Small intestine (tissue), 7 donors: ENCODE measurements at regions not wholly inside any gene's neighbourhood (a gene's known extent, or its start where the extent isn't known, plus 50 kb on each side); places are given as distances from the start of the nearest gene placed in this dataset.

Source experiments
- DNase-seq, 2 donors: peaks; one replicate each; pipeline versions ENCODE4 v3.0.0 to v3.0.0-alpha.2; 2013
- FAIRE-seq: peaks from 2 replicates; lab custom pipeline; 2012; peaks lifted over from hg19 to GRCh38; lab: Jason Lieb, UNC
- H3K27ac ChIP-seq, 3 donors: one replicate each; pipeline ENCODE4 v1.5.1; 2013; ENCODE audit warnings: low read length in 2 of 3, mild to moderate bottlenecking in 2 of 3, control low read depth in 1 of 3, inconsistent platforms in 1 of 3, low read depth in 1 of 3, moderate library complexity in 1 of 3
- H3K27me3 ChIP-seq, 3 donors: one replicate each; pipeline ENCODE4 v1.6.1; 2013; ENCODE audit warnings: low read length in 3 of 3, inconsistent platforms in 1 of 3; ENCODE audit not compliant: control insufficient read depth in 3 of 3, insufficient read depth in 3 of 3
- H3K36me3 ChIP-seq, 3 donors: one replicate each; pipeline ENCODE4 v1.6.1; 2013; ENCODE audit warnings: low read length in 3 of 3, inconsistent platforms in 1 of 3, low read depth in 1 of 3, mild to moderate bottlenecking in 1 of 3, moderate library complexity in 1 of 3; ENCODE audit not compliant: control insufficient read depth in 3 of 3, insufficient read depth in 2 of 3
- H3K4me1 ChIP-seq, 3 donors: one replicate each; pipeline ENCODE4 v1.6.1; 2013; ENCODE audit warnings: low read length in 2 of 3, inconsistent platforms in 1 of 3, low read depth in 1 of 3, mild to moderate bottlenecking in 1 of 3, moderate library complexity in 1 of 3; ENCODE audit not compliant: control insufficient read depth in 3 of 3, insufficient read depth in 2 of 3
- H3K4me3 ChIP-seq, 3 donors: one replicate each; pipeline ENCODE4 v1.5.1; 2013; ENCODE audit warnings: low read length in 3 of 3, control low read depth in 1 of 3, inconsistent platforms in 1 of 3, low read depth in 1 of 3, mild to moderate bottlenecking in 1 of 3, moderate library complexity in 1 of 3
- H3K9me3 ChIP-seq, 2 donors: one replicate each; pipeline ENCODE4 v1.6.1; 2013; ENCODE audit warnings: low read depth in 1 of 2, low read length in 1 of 2; ENCODE audit not compliant: control insufficient read depth in 2 of 2, insufficient read depth in 1 of 2
- WGBS, 3 donors: extraction: QIAGEN DNeasy Blood & Tissue Kit; methylation state at CpG; one replicate each; pipeline ENCODE4 v1.1.7; 2013; 5-methylcytosine and 5-hydroxymethylcytosine counted together
- donor health status: healthy with polysubstance abuse.
- donor health status: control.
- donor health status: control.
- donor health status: Bipolar disorder and iron deficiency.
- donor health status: healthy.

DNA sequence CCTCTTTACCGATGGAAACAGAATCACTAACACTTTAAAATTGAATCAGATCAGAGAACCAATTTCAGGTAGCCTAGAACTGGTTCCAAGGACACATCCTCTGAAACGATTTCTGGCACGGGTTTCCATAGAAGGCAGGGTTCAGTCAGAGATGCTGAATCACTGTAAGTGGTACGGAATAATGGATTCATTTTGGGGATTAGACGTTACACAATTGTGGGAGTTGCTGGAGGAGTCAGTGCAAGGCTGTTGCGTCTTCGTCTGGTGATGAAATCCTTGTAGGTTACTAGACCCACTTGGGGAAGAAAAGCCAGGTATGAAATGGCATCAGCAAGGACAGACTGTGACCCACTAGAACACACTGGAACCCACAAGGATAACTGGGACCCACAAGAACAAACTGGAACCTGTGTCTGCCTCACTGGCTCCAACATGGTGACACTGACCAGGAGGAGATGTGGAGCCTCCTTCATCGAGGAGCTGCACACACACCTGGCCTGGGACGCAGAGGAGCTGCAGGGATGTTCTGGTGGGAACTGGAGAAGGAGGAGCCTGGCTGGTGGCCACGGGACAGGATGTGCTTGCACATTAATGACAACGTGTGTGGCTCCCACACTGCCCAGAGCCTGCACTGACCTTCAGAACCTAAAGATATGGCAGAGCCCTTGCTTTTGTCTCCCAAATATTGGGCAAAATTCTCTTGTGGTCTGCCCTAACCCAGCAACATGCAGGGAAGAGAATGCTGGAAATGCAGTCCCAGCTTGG, 105.1 kb downstream of the TRAPPC11 start:
- no peak for FAIRE-seq
- no peak overlapping the region for H3K27ac ChIP-seq
- H3K36me3 ChIP-seq, result no peaks in the 10 kb centered on the region
- no peak overlapping the region for H3K4me3 ChIP-seq
- peaks cover 0 to 4% (median 0%) of the 10 kb centered on the region in 3 donors for H3K4me1 ChIP-seq
- no peak for DNase-seq
- no peaks in the 10 kb centered on the region for H3K9me3 ChIP-seq
- 83 to 87% (median 86%) methylated on average over 11 of the region's 11 CpGs for WGBS, 3 donors
- no peaks in the 10 kb centered on the region for H3K27me3 ChIP-seq

DNA sequence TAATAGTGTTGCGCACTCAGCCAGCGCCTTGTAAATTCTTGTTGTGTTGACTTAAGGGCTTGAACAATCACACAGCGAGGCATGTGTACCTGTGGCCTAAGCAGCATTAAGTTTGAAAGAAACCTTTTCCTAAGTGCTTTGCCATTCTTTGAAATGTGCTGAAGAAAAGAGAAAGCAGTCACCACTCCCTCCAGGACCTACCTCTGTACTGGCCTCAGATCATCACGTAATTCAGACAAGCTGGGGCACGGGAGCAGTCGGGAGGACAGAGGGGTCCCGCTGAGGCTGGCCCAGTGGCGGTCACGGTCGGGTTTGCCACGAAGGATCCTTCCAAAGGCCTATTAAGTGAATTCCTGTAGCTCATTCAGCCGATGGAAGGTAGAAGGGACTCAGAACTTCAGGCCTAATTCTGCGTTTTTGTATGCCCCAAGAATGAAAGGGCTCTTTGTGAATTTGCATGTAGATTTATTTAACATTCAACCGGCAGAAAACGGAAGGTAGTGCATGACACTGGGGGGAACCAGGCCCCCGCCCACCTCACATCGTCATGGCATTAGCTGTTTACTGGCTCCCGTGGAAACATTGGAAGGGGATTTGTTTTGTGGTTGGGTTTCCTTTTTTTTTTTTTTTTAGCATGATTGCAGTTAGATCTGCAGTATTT, 106.3 kb downstream of the TRAPPC11 start:
- Histone ChIP-seq H3K27ac (peak overlapping the region in 2 of 3 donors; percentile 46 to 55), H3K9me3 (no peaks in the 10 kb centered on the region), H3K4me1 (no peaks in the 10 kb centered on the region), H3K27me3 (no peaks in the 10 kb centered on the region), H3K36me3 (no peaks in the 10 kb centered on the region), H3K4me3 (no peak overlapping the region)
- FAIRE-seq (no peak), DNase-seq (peak in 1 of 2 donors; percentile 31)
- WGBS, 3 donors, result 55 to 67% (median 66%) methylated on average over 18 of the region's 18 CpGs

DNA sequence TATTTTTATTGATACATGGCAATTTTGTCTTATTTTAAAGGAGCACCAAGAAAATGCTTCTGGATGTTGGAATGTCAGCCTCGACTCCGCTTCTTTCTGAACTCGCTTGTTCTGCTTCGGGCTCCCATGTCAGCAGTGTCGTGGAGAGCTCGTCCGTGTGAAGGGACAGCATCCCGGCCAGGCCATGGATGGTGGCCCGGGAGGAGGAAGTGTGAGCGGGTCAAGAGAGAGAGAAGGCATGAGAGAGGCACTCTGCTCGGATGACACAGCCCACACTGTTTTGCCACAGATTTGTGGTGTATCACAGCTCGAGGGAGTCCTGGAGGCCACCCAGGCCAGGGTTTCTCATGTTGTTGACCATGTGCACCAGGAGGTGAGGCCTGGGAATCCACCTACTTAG, 107.0 kb downstream of the TRAPPC11 start:
- H3K27me3 ChIP-seq, result peaks cover 0 to 2% (median 0%) of the 10 kb centered on the region in 3 donors
- FAIRE-seq, result no peak
- no peak for DNase-seq
- no peaks in the 10 kb centered on the region for H3K4me1 ChIP-seq
- no peaks in the 10 kb centered on the region for H3K9me3 ChIP-seq
- H3K36me3 ChIP-seq, result no peaks in the 10 kb centered on the region
- 81 to 93% (median 82%) methylated on average over 12 of the region's 12 CpGs for WGBS, 3 donors
- no peak overlapping the region for H3K4me3 ChIP-seq
- peak overlapping the region in 1 of 3 donors; percentile 8 for H3K27ac ChIP-seq

DNA sequence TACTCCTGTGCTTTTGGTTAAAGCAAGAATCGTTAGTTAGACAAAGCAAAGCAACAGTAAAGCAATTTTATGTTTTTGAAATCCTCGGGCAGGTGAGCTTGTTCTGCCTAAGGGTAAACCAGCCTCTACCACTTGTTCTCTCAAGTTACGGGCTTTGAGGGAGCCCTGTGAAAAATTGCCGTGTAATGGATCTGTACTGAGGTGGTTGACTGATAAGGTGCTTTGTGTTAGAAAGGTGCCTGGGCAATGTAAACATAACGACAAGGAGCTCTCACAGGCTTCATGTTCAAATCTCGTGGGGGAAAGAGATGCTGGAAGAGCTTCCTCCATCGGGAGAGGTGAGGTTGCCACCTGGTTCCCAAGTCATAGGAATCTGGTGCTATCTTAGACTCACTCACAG, 111.8 kb downstream of the TRAPPC11 start:
- DNase-seq, result no peak
- no peak overlapping the region for H3K27ac ChIP-seq
- H3K36me3 ChIP-seq, result no peaks in the 10 kb centered on the region
- peaks cover 2 to 10% (median 3%) of the 10 kb centered on the region in 3 donors for H3K27me3 ChIP-seq
- H3K4me1 ChIP-seq, result no peaks in the 10 kb centered on the region
- H3K9me3 ChIP-seq, result peaks cover 0 to 11% of the 10 kb centered on the region in 2 donors
- no peak overlapping the region for H3K4me3 ChIP-seq
- WGBS, 3 donors, result 61 to 72% (median 69%) methylated on average over 7 of the region's 7 CpGs
- FAIRE-seq, result no peak

DNA sequence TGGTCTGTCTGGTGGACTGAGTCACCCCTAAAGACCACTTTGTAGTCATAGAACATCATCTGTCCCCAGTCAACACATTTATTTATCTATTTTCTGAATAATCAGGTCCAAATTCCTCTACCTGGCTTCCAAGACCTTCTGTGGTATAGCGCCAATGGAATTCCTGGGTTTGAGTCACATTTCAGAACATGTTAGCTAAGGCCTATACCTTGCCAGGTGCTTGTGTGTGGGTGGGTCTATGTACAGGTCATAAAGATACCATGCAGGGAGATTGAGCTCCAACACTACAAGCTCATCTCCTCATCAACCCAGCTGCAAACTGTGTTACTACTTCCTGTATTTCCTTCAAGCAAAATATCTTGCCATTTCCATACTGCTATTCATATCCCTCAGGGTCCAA, 113.3 kb downstream of the TRAPPC11 start:
- Histone ChIP-seq H3K4me1 (no peaks in the 10 kb centered on the region), H3K27ac (no peak overlapping the region), H3K36me3 (no peaks in the 10 kb centered on the region), H3K27me3 (peaks cover 2 to 14% (median 3%) of the 10 kb centered on the region in 3 donors), H3K4me3 (no peak overlapping the region), H3K9me3 (peaks cover 0 to 11% of the 10 kb centered on the region in 2 donors)
- WGBS, 3 donors, result 90 to 100% (median 93%) methylated on average over 1 of the region's 1 CpG
- FAIRE-seq (no peak), DNase-seq (no peak)

DNA sequence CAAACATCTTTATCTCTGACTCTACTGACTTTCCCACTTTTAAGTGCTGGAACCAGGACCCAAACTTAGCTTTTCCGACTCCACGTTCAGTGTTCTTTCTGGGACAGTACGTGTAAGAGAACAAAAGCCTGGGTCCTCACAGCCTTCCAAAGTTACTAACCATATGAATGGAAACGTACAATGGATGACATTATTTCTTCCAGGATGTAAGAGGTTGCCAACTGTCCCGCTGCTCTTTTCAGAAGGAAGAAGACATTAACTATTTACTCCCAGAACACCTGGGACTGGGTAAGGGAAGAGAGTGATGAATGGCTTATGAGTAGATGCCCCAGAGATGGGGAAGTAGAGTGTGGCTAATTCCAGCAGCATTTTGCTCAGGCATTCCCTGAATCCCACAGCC, 114.7 kb downstream of the TRAPPC11 start:
- Histone ChIP-seq H3K27me3 (peaks cover 2 to 14% (median 3%) of the 10 kb centered on the region in 3 donors), H3K4me1 (no peaks in the 10 kb centered on the region), H3K9me3 (peaks cover 0 to 11% of the 10 kb centered on the region in 2 donors), H3K27ac (no peak overlapping the region), H3K4me3 (no peak overlapping the region), H3K36me3 (no peaks in the 10 kb centered on the region)
- FAIRE-seq (no peak), DNase-seq (no peak)
- WGBS, 3 donors, result 54 to 61% (median 58%) methylated on average over 5 of the region's 5 CpGs

DNA sequence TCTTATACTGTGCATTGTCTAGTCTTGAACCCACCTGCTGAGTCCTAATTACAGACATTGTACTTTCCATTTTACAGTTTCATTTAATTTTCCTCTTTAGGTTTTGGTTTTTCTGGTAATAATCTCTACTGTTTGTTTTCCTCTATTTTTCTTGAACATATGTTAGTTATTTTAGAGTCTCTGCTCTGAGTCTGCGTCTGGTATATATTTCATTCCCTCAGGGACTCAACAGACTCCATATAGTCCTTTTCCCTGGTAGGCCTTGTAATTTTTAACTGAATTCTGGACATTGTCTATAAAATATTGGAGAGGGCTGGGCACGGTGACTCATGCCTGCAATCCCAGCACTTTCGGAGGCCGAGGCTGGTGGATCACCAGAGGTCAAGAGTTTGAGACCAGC, 121.8 kb upstream of the STOX2 start:
- H3K36me3 ChIP-seq, result no peaks in the 10 kb centered on the region
- FAIRE-seq, result no peak
- WGBS, 3 donors, result 80 to 87% (median 86%) methylated on average over 4 of the region's 4 CpGs

DNA sequence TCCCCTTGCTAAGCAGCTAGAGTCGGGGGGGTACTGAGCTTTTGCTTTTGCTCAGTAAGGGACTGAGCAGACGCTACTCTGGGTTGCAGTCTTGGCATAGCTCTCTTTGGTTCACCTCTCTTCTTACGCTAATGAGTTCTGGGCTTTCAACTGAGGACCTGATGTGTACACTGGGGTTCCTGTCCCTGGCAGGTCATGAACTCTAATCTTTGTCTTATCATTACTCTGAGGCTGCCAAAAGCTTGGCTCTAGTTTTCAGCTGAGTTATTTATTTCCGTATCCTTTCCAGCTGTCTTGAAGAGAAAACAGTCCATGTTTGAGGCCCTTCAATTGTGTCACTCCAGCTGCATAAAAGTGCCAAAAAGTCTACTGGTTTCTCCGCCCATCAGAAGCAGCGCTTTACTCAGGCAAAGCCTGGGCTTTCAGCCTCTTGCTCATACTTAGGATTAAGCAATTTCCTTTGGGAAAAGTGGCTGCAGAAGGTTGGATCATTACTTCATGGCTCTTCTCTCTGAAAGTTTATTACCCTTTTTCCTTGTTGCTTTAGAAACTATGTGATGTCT, 121.0 kb upstream of the STOX2 start:
- WGBS, 3 donors, result 8 to 33% (median 23%) methylated on average over 6 of the region's 6 CpGs
- DNase-seq, result peak; percentile 31 to 34
- peaks cover 0 to 2% (median 0%) of the 10 kb centered on the region in 3 donors for H3K4me1 ChIP-seq
- H3K4me3 ChIP-seq, result no peak overlapping the region
- peak overlapping the region in 2 of 3 donors; percentile 14 to 80 for H3K27ac ChIP-seq
- H3K9me3 ChIP-seq, result peaks cover 0 to 6% of the 10 kb centered on the region in 2 donors
- no peaks in the 10 kb centered on the region for H3K27me3 ChIP-seq
- no peaks in the 10 kb centered on the region for H3K36me3 ChIP-seq
- no peak for FAIRE-seq

More for the DNA sequence above, 121.8 kb upstream of the STOX2 start:
- DNase-seq, result no peak
- peaks cover 0 to 3% of the 10 kb centered on the region in 2 donors for H3K9me3 ChIP-seq
- peaks cover 0 to 2% (median 0%) of the 10 kb centered on the region in 3 donors for H3K4me1 ChIP-seq
- no peaks in the 10 kb centered on the region for H3K27me3 ChIP-seq
- no peak overlapping the region for H3K4me3 ChIP-seq
- H3K27ac ChIP-seq, result no peak overlapping the region
